Brain pericyte (primary cell): ENCODE measurements at regions not wholly inside any gene's neighbourhood (a gene's known extent, or its start where the extent isn't known, plus 50 kb on each side); places are given as distances from the start of the nearest gene placed in this dataset.

ENCODE experiments used
- DNase-seq: peaks from one replicate; pipeline ENCODE4 v3.0.0-alpha.2; 2012; ENCODE audit warnings: low read depth, low spot score

DNA sequence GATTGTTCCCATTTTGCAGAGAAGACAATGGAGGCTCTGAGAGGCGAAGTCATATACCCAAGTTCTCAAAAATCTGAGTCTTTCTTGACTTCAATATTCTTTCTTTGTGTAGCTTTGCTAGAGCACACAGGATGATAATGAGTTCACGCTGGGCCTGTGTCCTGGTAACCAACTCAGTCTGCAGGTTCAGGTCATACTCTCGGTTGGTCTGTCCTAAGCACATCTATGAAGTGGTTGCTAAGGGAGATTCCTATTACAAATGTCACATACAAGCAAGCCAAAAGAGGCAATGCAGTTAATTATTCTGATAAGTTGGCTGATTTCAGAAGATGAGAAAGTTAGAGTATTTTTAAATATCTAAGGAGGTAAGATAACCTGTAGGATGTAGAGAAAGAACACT, 481.0 kb downstream of the SOX6 start:
- DNase-seq = no peak

DNA sequence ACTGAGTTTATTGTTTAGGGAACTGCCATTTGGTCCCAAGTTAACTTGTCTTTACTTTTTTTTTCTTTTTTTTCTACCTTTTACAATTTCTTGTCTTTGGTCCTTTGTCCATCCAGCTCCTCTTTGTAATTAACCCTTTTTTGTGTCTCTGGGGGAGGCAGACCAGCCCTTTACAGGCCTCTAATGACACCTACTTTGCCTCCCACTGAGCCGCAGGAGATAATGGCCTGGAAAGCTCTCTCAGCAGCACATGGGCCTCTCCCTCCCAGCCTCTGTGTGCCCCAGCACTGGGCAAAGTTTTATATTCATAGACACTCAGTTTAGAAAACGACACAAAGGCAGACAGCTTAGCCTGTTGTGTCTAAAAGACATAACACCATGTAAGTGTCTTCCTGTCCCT, 480.4 kb downstream of the SOX6 start:
- no peak for DNase-seq

DNA sequence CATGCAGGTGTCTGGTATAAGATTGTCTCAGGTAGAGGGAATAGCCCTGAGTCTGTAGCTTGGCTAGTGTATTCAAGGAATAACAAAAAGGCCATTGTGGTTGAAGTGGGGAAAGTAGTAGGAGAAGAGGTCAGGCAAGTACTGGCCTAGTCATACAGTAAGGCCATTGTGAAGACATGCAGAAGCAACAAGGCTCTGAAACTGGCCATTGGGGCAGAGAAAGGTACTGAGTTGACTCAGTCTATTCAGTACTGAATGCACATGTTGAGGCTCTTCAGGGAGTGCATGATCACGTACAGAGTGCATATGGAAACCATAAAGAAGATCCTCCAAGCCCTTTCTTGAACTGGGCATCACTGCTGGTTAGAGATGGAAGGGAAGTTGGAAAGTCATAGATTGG, 477.6 kb downstream of the SOX6 start:
- DNase-seq = no peak

GRCh38 chr11:15880291-15880690, 476.1 kb downstream of the SOX6 start:
- DNase-seq = no peak

- DNase-seq = no peak
Observed at GRCh38 chr11:15882876-15883454, 473.4 kb downstream of the SOX6 start.

DNA sequence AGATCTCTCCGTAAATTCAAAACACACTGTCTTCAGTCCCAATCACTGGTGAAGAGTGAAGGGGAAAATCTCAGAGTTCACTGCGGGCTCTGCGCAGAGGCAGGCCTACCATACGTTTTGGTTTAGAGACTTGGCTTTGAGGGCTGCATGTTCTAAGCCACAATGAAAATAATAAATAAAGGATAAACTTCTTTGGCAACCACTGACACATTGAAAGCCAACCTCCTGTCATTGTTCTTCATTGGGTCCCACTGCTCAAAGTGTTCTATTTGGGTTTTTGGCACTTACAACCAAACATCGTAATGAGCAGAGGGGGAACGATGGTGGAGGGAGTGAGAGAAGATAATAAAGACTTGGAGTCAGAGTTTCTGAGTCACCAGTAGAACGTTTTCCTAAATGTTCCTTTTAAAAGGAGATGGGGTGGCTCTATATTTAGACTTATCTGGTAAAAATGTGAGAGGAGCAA, 472.9 kb downstream of the SOX6 start:
- no peak for DNase-seq

DNA sequence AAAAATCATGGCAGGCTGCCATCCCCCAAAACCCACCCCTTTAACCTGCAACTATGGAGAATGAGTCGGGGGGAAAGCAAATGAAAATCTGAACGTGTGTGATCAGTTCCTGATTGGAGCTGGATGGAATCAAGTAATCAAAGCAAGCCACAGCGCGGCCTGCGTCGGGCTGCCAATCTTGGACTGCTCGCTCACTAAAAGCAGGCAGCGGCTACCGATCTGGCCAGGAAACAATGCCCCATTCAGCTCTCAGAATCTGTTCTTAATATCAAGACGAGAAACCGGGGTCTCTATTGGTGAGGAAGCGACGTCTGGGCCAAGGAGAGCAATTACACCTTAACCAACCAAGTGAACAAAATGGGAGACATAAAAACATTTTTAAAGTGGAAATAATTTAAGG, 472.2 kb downstream of the SOX6 start:
- no peak for DNase-seq

DNA sequence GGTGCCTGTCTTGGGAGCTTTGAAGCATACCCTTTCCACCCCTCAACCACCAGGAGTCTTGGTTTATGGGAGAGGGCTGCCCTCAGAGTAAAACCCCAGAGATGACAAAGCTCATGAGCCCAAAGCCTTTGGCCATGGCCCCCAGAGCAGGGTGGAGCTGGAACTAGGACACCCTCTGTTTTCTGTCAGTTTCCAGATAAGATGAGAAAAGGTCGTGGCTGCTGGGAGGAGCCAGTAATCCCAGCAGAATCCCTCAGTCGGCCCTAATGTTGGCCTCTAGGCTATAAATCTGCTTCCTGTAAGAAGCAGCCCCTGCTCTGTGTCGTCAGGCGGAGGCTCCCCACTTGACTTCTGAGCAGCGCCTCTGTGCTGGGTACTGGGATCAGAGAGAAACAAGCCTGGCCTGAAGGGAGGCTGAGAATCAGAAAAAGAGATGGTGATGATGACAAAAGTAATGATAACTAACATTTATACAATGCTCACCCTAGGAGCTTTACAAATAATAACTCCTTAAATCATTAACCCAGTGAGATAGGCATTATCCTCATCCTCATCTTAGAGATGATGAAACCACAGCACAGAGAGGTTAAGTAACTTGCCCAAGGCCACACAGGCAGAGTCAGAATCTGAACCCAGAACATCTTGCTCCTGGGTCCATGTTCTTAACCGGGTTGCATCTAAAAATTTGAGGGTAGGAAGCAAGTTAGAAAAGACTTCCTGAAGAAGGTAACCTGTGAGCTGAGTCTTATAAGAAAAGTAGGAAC, 471.4 kb downstream of the SOX6 start:
- DNase-seq = no peak

DNA sequence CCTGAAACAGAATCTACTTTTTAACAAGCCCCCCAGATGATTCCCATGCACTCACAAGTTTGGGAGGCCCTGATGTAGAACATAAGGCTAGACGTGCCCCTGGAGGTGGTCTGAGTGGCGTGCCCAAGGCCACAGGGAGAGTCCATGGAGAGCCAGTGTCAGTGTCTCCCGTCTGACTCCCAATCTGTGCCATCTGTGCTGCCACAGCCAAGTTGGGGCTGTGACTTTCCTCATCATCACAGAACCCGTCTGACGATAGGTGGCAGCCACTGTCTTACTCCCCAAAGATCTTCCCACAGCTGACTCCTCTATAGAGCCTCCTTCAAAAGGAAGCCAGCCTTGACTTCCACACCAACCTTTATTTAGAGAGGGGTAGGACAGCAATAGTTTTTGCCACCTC, 470.5 kb downstream of the SOX6 start:
- no peak for DNase-seq

- no peak for DNase-seq
Observed at GRCh38 chr11:15886299-15886698, 470.0 kb downstream of the SOX6 start.

GRCh38 chr11:15886866-15887265, 469.5 kb downstream of the SOX6 start:
- DNase-seq = no peak

GRCh38 chr11:15888556-15889345, 467.6 kb downstream of the SOX6 start:
- no peak for DNase-seq

GRCh38 chr11:15889363-15890030, 466.8 kb downstream of the SOX6 start:
- no peak for DNase-seq

DNA sequence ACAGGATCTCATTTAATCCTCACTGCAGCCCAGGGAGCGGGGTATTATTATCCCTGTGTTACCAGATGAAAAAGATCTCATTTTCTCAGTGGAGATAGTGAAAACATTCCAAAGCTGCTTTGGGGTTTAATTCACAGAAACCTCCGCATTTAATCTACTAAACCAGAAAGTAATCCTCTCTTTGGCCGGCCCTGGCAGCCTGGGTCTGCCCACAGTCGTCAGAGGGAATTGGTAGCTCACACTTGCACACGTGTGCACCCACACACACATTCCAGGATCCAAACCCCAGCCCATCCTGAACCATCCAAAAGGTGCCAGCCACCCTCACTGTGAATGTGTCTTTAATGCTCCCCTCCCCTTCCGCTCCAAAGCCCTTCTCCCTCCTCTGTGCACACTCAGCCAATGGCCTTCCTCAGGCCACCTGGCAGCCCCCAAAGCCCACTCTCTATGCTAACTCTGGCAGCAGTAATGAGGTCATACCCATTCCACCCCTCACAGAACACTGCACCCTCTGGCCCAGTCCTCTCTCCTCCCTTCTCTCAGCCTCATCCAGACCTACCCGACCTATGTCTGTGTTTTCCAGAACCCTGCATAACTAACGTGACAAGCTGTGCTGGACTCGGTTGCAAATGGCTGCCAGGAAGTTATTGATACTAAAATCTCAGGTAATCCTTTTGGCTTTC, 466.2 kb downstream of the SOX6 start:
- DNase-seq = no peak

DNA sequence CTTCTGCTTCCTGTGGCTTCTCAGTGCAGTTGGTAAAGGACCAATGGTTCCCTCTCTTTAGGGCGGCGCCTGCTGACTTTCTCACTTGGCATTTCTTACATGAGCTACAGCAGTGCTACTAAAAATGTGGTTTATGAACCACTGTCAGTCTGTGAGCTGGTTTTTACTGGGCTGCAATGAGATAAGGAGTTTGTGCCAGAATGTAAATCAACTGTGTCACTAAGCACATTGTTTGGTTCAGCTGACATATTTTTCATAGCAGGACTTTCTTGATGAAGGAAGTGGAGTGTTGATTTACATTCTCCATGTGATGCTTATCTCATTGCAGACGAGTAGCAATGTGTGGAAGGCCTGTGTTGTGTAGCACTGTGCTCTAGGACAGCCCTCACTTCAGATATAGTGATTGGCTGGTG, 463.3 kb downstream of the SOX6 start:
- no peak for DNase-seq

GRCh38 chr11:15896026-15896425, 460.3 kb downstream of the SOX6 start:
- no peak for DNase-seq

DNA sequence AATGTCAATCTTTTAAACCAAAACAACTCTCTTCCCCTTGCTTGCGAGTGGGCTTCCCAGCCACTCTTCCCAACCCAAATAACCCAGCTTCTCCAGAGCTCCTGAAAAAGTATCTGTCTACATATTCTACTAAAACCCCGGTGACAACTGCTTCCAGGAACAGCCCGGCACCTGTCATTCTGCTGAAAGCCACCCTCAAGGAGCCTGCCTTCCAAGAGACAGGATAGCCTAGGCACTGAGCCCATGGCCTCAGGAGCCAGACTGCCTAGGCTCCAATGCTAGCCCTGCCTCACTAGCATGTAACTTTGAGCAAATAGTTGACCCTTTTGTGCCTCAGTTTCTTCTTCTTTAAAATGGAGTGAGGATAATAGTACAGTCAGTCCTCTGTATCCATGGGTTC, 459.8 kb downstream of the SOX6 start:
- DNase-seq = no peak

DNA sequence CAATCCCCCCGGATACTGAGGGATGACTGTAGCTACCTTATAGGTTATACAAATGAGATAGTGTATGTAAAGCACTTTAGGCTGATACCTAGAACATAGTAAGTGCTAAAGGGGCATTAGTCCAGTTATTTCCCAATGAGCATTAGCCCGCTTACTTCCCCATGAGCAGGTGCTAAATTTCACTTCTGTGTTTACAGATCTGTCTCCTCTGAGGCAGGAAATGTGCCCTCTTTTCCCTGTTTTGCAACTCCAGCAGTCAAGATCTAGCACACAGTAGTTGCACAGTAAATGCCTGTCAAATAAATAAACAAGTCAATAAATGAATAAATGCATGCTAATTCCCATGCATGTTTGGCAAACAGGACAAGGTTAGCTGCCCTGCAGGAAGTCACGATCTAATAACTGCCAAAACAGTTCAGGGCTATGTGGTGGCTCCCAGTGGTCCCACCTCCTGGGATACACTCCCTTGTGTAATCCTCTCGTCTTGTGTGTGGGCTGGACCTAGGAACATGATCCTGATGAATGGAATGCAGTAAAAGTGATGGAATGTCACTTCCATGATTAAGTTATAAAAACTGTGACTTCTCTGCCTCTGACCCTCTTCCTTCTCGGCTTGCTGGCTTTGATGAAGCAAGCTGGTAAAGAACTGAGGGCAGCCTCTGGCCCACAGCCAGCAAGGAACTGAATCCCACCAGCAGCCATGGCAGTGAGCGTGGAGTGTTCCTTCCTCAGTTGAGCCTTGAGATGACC, 459.0 kb downstream of the SOX6 start:
- DNase-seq = no peak

DNA sequence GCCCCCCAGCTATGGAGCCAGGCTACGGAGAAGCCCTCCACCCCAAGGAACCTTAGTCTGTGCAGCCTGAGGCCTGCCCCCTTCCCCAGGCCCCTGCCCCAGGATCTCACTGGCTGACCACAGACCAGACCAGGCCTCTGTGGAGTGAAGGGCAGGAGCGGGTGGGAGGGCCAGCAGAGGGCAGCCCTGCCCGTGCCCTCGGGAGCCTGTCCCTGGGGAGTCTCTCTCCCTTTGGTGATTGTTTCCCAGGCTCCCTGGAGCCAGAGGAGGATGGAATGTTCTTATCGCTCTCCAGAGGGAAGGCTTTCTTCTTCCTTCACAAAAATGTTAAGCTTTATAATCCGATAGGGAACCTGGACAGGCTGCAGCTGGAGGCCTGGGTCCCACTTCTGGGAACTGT, 455.3 kb downstream of the SOX6 start:
- no peak for DNase-seq

DNA sequence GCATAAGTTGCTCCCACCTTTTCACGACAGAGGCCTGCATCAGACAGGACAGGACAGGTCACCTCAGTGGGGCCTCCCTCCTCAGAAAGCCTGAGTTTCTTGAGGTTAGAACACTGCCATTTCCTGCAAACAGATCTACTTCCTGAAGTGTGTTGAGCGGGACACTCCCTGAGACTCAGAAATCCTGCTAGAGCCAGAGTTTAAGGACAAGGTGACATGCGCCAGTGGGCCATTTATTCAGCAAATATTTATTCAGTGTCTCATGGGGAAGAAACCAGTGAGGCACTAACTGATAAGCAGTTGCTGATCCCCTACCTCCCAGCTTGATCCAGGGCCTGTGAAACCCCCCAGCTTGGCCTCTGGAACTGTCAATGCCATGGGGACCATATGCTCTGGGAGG, 454.6 kb downstream of the SOX6 start:
- DNase-seq = no peak

- no peak for DNase-seq
Observed at GRCh38 chr11:15903246-15903645, 453.1 kb downstream of the SOX6 start.
